HepG2 (cell line): ENCODE measurements at regions not wholly inside any gene's neighbourhood (a gene's known extent, or its start where the extent isn't known, plus 50 kb on each side); places are given as distances from the start of the nearest gene placed in this dataset.

Experiments used
- POLR2A ChIP-seq, 2 experiments: IDR thresholded peaks; 2 replicates each; pipeline ENCODE4 v1.6.1; 2011; ENCODE audit warnings: low read depth in 2 of 2, low read length in 2 of 2, mild to moderate bottlenecking in 1 of 2, moderate library complexity in 1 of 2; ENCODE audit not compliant: insufficient read depth in 1 of 2
- ZNF550 ChIP-seq: sonication (generic); formaldehyde crosslinking; IDR thresholded peaks from 2 replicates; pipeline ENCODE4 v1.4.0; 2020; ENCODE audit warnings: mild to moderate bottlenecking, missing genetic modification reagents, borderline replicate concordance

GRCh38 chr3:16053794-16054193, 120.7 kb upstream of the GALNT15 start:
- TF ChIP-seq POLR2A (IDR thresholded peaks at IDR 0.05; ENCODE audit: insufficient read depth in 1 of 2, low read depth in 2 of 2, low read length in 2 of 2) = no peak
- no peak for TF ChIP-seq ZNF550
